HG03103 (cell line): ENCODE measurements at regions not wholly inside any gene's neighbourhood (a gene's known extent, or its start where the extent isn't known, plus 50 kb on each side); places are given as distances from the start of the nearest gene placed in this dataset.
A peak's percentile ranks its signal among the peaks of the same experiment; 100 is the strongest.
"Not testable (repeated sequence)": the region's sequence is repeated elsewhere in the genome, so short reads cannot be mapped to it uniquely, and the experiment has no call there.

Experiments
- ATAC-seq: cut with Tn5 transposase; IDR thresholded peaks from one replicate; pipeline ENCODE4 v1.9.1; 2021; ENCODE audit warnings: low read depth; ENCODE audit not compliant: unreplicated experiment

DNA sequence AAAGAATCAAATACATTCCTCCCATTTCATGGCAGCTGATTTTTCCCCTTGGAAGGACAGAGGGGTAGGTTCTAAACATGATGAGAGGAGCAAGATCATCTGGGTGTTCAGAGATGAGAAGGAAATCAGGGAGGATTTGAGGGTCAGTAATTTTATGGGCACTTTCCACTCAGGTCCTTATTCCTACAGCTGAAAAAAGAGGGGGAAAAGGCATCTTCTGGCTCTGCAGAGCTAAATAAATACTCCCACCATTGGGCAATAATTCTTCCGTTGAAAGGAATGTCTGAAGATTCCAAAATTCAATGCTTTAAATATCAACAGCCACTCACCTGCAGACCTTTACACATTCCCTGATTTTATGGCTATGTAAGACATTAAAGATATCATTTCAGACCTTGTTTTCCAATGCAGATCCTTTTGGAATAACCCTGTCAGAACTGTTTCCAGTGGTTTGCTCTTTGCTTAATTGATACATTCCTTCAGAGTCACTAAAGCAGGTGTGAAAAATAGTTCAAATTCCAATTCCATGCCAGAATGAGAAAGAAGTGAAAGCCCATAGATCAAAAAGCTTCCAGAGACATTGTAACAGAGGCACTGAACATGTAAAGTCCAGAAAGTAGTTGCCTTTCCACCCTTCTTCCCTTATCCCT lies 233.3 kb upstream of the KRR1 start:
- ATAC-seq: no peak

DNA sequence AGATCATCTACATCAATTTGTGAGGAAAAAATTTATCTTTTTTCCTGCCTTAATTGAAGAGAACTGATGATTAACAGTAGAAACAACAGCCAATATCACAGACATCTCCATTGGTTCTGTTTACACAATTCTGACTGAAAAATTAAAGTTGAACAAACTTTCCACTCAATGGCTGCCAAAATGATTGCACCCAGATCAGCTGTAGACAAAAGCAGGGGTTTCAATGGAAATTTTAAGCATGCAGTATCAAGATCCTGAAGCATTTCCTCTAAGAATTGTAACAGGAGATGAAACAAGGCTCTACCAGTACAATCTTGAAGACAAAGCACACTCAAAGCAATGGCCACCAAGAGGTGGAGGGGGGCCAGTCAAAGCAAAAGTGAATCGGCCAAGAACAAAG lies 231.6 kb upstream of the KRR1 start:
- ATAC-seq: no peak

DNA sequence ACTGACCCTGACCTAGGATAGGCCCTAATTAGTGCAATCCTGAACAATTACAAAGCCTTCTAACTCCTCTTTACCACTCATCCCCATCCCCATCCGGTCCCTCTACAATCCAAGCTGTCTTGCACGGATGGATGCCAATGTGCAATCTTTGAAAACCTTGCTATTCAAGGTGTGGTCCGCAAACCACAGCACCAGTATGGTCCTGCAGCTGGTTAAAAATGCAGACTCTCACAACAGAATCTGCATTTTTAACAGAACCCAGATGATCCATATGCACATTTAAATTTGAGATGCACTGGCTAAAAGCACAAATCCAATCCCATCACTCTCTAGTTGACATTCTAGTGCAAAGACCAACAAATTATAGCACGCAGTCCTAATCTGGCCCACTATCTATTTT lies 230.6 kb upstream of the KRR1 start:
- ATAC-seq: no peak

DNA sequence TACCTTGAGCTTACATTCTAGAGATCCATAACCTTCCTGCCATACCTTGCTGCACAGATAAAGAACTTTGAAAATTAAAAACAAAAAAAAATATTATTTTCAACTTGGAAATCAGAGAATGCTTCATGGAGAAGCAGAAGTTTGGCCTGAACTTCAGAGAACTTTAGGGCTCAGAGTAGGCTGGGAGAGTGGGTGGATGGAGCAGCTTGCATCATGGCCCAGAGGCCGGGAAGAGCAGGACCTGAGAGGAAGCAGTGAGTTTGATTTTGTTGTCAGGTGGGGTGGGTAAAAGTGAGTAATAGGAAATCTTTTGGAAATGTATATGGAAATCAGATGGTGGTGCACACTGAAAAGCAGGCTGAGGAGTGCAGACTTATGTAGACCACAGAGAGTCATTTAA lies 228.5 kb upstream of the KRR1 start:
- ATAC-seq: no peak

DNA sequence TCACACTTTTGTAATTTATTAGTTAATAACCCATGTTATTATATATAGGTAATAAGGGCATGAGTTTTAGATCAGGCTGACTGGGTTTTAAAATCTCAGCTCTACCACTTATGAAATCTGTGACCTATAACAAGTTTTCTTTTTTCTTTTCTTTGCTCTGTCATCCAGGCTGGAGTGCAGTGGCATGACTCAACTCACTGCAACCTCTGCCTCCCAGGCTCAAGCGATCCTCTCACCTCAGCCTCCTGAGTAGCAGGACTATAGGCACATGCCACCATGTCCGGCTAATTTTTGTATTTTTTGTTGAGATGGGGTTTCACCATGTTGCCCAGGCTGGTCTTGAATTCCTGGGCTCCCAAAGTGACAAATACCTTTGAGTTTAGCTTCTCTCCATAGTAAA lies 227.7 kb upstream of the KRR1 start:
- not testable (repeated sequence) for ATAC-seq

DNA sequence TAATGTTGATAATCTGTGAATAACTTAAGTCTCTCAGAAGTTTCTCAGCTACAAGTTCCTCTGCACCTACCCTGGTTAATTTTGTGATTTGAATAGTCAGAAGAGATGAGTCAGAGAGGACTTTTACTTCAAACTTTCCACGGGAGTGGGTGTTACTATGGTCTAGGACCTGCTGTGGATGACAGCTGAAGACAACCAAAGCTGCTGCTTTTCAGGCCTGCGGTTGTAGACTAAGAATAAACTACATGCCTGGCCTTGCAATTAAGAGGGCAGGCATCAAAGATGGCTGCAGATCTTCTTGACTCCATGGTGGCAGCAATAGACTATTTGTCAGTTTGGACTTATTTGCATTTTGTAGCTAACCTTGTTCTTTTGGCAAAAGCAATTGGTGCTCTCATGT lies 227.1 kb upstream of the KRR1 start:
- peak; percentile 91 for ATAC-seq

DNA sequence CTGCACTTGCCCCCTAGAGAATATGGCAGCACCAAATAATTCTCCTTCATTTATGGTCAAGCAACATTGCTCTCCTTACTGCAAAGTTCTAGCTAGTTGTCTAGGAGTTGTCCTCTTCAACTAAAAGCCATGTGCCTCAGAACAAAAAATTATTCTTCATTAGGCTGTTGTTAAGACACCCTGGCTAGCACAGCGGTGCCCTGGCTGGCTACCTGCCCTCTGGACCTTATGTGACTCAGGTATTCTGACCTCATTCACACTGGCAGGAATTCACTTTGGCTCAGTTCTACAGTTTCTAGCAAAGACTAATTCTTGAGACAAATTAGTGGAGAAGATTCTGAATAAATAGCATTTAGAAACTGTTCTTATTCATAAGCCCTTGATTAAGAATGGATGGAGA lies 224.4 kb upstream of the KRR1 start:
- no peak for ATAC-seq

DNA sequence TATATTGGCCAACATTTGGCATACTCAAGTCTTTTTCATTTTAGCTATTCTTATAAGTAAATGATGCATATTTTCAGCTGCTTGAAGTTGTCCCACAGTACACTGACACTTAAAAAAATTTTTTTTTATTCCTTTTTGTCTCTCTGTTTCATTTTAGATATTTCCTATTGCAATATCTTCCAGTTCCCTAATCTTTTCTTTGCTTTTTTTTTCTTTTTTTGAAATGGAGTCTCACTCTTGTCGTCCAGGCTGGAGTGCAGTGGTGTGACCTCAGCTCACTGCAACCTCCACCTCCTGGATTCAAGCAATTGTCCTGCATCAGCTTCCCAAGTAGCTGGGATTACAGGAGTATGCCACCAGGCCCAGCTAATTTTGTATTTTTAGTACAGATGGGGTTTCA lies 217.4 kb upstream of the KRR1 start:
- no peak for ATAC-seq

DNA sequence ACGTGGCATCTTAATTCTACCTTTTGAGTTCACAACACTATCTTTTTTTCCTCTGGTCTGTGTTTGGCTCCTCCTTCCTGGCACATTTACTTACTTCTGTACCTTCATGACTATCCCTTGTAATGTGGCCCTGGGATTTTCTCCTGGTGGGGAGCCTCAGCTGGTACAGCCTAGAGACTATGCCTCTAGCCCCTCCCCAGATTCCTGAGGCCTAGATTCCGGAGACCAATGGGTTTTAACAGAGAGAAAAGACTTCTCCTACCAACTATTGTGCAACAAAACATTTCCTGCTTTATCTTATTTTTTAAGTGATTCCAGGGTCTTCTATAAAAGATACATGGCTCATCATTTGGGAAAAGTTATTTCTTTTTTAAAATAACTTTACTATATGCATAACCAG lies 216.2 kb upstream of the KRR1 start:
- ATAC-seq: no peak

DNA sequence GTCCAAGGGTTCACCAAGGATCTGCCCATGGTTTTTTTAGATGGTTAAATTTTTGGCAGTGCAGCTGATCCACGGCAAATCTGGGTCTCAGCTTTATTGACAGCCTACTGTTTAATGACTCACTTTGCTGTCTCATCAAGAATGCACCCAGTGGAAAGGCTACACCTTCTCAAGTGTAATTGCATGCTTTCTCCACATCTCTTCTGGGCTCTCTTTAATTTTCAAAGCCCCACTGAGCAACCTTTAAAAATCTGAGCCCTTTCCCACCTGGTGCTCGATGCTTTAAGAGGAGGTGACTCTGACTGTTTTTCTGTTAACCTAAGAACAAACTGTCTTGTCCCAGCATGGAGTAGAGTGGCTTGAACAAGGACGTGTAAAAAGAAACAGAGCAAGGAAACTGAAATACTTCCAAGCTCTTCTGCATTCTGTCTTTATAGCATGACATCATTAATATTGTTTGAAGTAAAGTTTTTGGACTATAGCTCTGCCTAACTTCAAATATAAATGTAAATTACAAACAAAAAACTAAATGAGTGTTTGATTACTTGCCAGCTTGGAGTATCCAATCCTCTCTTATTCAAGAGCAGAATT lies 214.2 kb upstream of the KRR1 start:
- ATAC-seq: no peak

DNA sequence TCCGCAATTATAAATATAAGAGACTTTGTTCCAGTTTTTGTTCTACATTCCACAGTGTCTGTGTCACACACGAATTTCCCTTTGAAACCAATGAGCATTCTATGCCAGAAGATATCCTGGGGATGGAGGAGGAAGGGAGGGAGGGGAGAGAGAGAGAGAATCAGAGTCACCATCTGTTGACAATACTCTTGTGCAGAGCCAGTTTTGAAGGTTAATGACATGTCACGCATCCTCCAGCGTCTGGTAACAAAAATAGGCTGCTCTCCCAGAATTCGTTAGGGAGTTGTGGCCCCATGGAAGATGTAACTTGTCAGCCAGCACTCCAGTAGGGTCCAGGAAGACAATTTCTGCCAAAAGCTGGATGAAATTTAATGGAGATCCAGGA lies 213.5 kb upstream of the KRR1 start:
- no peak for ATAC-seq

DNA sequence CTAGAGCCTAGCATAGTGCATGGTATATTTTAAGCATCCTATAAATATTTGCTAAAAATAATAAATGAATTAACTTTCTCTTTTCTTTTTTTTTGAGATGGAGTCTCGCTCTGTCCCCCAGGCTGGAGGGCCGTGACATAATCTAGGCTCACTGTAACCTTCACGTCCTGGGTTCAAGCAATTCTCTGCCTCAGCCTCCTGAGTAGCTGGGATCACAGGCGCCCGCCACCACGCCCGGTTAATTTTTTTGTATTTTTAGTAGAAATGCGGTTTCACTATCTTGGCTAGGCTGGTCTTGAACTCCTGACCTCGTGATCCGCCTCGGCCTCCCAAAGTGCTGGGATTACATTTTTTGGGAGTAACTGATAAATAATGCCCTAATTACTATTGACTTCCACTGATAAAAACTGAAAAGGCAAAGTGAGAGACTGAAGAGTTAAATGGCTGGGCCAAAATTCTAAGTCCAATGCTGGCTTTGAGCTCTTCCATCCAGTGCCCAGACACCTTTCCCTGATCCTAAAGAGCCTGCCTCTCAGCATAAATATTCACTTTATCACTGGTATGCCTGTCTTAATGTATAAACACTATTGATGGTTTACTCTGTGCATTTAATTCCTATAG lies 213.0 kb upstream of the KRR1 start:
- no peak for ATAC-seq

DNA sequence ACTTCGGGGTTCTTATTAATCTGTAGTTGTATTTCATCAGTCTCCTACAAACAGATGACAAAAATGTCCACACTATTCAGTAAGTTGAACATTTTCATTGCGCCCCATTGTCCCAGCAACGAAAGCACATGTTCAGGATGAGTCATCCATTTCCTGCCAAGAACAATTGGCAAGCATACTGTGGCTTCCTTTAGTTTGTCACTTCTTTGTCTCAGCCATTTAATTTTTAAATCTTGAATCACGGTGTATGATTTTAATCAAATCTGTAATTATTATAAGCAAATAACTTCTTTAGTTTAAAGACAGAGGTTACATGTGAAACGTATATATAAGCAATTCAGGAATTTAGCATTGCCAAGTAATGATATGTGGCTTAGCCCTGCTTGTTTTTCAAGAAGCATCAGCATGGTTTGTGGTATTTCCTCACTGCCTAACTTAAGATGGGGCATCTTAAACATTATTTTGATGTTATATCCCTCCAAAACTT lies 211.3 kb upstream of the KRR1 start:
- ATAC-seq: peak; percentile 90

DNA sequence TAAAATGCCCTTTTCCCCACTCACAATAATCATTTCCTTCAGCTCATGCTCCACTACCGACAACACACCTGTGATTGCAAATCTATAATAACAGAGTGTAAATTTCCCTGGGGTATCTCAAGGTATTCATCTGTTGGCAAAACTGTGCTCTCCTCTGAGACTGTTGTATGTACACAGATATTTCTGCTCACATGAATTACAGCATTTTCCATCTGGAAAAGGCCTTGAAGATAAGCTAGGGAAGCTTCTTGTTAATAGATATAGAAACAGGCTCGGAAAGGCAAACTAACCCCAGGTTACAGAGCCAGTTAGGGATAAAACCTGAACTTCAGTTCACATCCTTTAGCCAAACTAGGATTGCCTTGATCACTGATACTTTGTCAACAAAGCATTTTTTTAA lies 210.4 kb upstream of the KRR1 start:
- no peak for ATAC-seq

DNA sequence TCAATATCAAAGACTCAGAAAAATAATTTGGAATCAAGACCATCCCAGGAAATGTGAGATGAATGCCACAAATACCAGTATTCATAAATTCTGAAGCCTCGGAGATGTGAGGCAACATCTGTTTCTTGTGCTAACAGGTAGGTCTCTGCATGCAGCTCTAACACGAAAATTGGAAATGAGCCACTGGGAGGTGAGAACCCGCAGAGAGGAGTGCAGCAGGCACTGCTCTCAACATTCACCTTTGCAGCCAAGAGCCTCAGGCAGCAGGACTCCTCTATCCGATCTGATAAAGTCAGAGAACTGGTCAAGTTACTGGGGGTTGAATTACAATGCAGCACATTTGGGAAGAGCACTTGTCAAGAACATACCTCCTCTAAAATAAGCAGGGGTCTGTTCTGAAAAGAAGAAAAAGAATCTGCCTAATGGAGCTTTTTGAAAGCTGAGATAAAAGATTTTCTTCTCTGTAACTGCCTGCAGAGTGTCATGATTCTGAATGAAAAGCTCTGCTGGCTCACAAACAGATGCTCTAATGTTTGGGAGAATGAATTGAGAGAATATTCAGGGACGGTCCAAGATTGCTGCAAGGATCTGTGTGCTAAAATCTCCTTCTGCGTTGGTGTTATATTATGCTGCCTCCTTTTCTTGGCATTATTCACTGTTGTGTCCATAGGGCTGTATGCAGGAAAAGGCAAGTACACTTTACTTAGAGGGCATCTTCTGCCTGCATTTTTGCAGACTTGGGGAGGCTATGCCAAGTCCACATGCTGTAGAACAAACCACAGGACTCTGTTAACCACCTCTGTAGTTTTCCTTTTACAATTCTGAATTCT lies 209.6 kb upstream of the KRR1 start:
- ATAC-seq: no peak

DNA sequence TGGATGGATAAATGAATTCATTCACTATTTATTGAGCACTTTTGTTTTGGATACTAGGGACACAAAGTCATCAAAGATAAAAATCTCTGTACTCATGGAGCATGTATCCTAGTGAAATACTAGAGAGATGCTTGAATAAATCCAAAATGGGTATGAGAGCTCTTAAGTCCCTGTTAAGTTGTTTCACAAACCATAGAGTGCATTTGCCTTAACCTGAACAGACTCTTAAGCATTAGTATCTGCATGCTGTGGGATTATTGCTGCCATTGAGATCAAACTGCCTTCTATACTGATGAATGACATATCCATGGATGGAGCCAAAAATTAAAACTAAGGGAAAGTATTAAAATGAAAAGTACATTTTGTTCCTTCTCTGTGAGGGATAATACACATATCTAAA lies 206.5 kb upstream of the KRR1 start:
- no peak for ATAC-seq

DNA sequence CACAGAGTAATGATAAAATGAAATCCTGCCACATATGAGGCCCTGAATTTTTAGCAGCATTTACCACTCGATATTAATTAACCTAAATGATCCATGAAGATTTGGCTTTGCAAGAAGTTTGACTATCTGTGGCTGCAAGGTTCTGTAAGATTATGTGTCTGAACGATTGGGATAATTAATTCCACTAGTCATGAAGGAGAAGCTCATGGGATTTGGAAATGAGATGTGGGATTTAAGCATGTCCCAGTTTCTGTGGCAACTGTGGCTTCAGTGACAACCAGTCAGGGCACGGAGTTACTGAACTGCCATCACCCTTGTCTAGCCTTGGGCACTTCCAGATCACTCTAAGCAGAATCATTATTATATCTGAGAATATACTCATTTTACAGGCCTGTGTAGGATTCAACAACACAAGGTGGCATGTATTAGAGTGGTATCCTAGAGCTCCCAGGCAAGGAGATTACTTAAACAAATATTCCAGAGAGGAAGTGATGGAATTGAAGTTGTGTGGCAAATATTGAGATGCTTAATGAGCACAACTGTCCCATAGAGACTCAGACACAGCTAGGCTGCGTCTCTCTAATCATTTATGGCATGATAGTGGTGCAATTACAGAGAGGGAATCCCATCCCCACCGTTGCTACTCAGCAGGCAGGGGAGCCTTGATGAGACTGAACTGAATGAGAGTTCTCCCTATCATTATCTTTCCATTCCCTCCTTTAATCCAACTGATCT lies 205.0 kb upstream of the KRR1 start:
- no peak for ATAC-seq

DNA sequence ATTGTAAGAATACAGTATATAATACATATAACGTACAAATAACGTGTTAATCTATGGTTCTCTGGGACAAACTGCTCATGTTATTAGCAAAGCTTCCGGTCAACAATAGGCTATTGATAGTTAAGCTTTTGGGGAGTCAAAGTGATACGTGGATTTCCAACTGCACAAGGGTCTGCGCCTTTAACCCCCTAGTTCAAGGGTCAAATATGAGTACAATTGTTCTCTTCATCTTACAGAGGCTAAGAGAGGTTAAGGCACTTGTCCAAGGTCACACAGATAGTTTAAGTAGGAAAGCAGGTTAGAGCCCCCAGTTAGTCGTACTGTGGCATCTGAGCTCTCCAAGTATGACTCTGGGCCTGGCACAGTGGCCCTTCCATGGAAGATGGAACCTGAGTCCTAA lies 204.3 kb upstream of the KRR1 start:
- no peak for ATAC-seq

DNA sequence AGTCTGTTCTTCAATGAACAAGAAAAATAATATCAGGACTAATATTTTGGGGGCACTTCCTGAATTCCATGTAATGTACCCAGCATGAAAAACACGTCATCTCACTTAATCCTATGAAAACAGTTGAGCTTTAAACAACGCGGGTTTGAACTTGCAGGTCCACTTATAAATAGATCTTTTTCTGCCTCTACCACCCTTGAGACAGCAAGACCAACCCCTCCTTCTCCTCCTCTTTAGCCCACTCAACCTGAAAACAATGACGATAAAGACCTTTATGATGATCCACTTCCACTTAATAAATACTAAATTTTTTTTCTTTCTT lies 203.9 kb upstream of the KRR1 start:
- no peak for ATAC-seq

DNA sequence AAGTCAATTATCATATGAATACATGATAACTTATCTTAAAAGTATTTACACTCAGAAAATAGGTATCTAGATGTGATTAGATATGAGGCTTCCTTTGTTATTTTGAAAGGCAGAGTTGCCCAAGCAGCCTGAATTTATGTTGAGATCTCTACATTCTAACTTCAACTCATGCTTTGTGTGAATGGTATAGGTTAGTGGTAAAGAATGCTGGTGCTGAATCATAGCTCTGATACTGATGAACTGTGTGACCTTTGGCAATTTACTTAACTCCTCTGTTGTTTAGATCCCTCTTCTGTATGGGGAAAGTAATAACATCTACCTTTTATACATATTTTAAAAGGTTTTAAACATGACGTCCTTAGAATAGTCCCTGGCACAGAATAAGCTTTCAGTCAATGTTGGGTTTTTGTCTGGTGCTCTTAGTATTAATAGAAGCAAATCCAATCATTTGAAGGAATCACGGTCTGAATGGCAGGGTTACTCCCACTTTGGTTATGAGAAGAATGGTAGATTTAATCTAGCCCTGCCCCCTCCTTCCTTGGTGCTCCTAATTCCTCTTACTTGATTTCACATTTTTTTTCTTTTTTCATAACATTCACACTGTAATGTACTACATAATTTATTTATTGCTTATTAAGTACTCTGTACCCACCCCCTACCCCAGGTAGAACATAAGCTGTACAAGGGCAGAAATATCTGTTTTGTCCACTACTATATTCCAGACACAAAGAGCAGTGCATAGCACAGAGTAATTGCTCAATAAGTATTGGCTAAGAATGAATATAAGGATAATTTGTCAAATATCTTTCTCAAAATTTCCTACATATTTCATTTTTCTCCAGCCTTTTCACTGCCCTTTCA lies 203.3 kb upstream of the KRR1 start:
- ATAC-seq: no peak
